ENCODE measurements at regions not wholly inside any gene's neighbourhood (a gene's known extent, or its start where the extent isn't known, plus 50 kb on each side); places are given as distances from the start of the nearest gene placed in this dataset.

GRCh38 chr12:86826051-86826450 lies 569.9 kb upstream of the MGAT4C start:
- H3K27me3 ChIP-seq (replicated peaks in 1 of 7) = no peaks in the 10 kb centered on the region
- TF ChIP-seq POLR2A (IDR thresholded peaks at IDR 0.05) = no peak
- no peak for TF ChIP-seq POLR2AphosphoS5 (IDR thresholded peaks at IDR 0.05)
- no peak for TF ChIP-seq CTCF (IDR thresholded peaks at IDR 0.05 in 8 of 11, conservative IDR thresholded peaks at IDR 0.05 in 3 of 11)
- WGBS, 5 donors = 86 to 95% (median 91%) methylated on average over 2 of the region's 2 CpGs
- no peak overlapping the region for H3K27ac ChIP-seq
- H3K4me1 ChIP-seq = no peaks in the 10 kb centered on the region
- intact Hi-C loops (cut with DNase I; ENCODE audit: low total_unique reads) = no loop called here
- DNase-seq = no peak
- H3K36me3 ChIP-seq = no peaks in the 10 kb centered on the region
- H3K9me3 ChIP-seq = no peaks in the 10 kb centered on the region
- H3K4me3 ChIP-seq = no peak overlapping the region

- 78 to 91% (median 82%) methylated on average over 1 of the region's 1 CpG for WGBS, 5 donors
- intact Hi-C loops (cut with DNase I; ENCODE audit: low total_unique reads) = no loop called here
- H3K36me3 ChIP-seq = no peaks in the 10 kb centered on the region
These were observed 545.2 kb upstream of the MGAT4C start for GRCh38 chr12:86801439-86801838.

GRCh38 chr12:86799616-86800015 lies 543.4 kb upstream of the MGAT4C start:
- Histone ChIP-seq H3K27ac (no peak overlapping the region), H3K9me3 (peaks cover 0 to 4% (median 0%) of the 10 kb centered on the region in 8 donors), H3K4me3 (no peak overlapping the region), H3K4me1 (no peaks in the 10 kb centered on the region), H3K27me3 (replicated peaks in 1 of 7) (no peaks in the 10 kb centered on the region), H3K36me3 (no peaks in the 10 kb centered on the region)
- WGBS, 5 donors = 68 to 82% (median 80%) methylated on average over 2 of the region's 2 CpGs
- intact Hi-C loops (cut with DNase I; ENCODE audit: low total_unique reads) = no loop called here
- DNase-seq = no peak
- no peak for TF ChIP-seq POLR2AphosphoS5 (IDR thresholded peaks at IDR 0.05)

More at GRCh38 chr12:86801439-86801838, 545.2 kb upstream of the MGAT4C start:
- Histone ChIP-seq H3K4me1 (no peaks in the 10 kb centered on the region), H3K27ac (no peak overlapping the region), H3K4me3 (no peak overlapping the region), H3K27me3 (replicated peaks in 1 of 7) (no peaks in the 10 kb centered on the region), H3K9me3 (peaks cover 0 to 4% (median 0%) of the 10 kb centered on the region in 8 donors)
- DNase-seq = no peak
- TF ChIP-seq POLR2A (IDR thresholded peaks at IDR 0.05) (no peak), CTCF (IDR thresholded peaks at IDR 0.05 in 8 of 11, conservative IDR thresholded peaks at IDR 0.05 in 3 of 11) (no peak), POLR2AphosphoS5 (IDR thresholded peaks at IDR 0.05) (no peak)

- whole genome bisulfite sequencing, 5 donors = 84 to 95% (median 93%) methylated on average over 1 of the region's 1 CpG
- Histone ChIP-seq H3K27ac (no peak overlapping the region), H3K4me3 (no peak overlapping the region), H3K4me1 (no peaks in the 10 kb centered on the region), H3K27me3 (replicated peaks in 1 of 7) (no peaks in the 10 kb centered on the region), H3K36me3 (no peaks in the 10 kb centered on the region), H3K9me3 (no peaks in the 10 kb centered on the region)
- TF ChIP-seq POLR2AphosphoS5 (IDR thresholded peaks at IDR 0.05) (no peak), CTCF (IDR thresholded peaks at IDR 0.05 in 8 of 11, conservative IDR thresholded peaks at IDR 0.05 in 3 of 11) (no peak), POLR2A (IDR thresholded peaks at IDR 0.05) (no peak)
- intact Hi-C loops (cut with DNase I; ENCODE audit: low total_unique reads) = no loop called here
- DNase-seq = no peak
These were observed 540.4 kb upstream of the MGAT4C start for GRCh38 chr12:86796550-86796949.

GRCh38 chr12:86788661-86789060 lies 532.5 kb upstream of the MGAT4C start:
- intact Hi-C loops (cut with DNase I; ENCODE audit: low total_unique reads) = no loop called here
- Histone ChIP-seq H3K4me3 (no peak overlapping the region), H3K27ac (no peak overlapping the region), H3K4me1 (no peaks in the 10 kb centered on the region), H3K9me3 (no peaks in the 10 kb centered on the region), H3K36me3 (no peaks in the 10 kb centered on the region), H3K27me3 (replicated peaks in 1 of 7) (no peaks in the 10 kb centered on the region)
- no peak for DNase-seq
- TF ChIP-seq POLR2AphosphoS5 (IDR thresholded peaks at IDR 0.05) (no peak), CTCF (IDR thresholded peaks at IDR 0.05 in 8 of 11, conservative IDR thresholded peaks at IDR 0.05 in 3 of 11) (no peak)
